H1 (cell line): ENCODE measurements at regions not wholly inside any gene's neighbourhood (a gene's known extent, or its start where the extent isn't known, plus 50 kb on each side); places are given as distances from the start of the nearest gene placed in this dataset.
"Not testable (repeated sequence)": the region's sequence is repeated elsewhere in the genome, so short reads cannot be mapped to it uniquely, and the experiment has no call there.

Experiments used
- CTCF ChIA-PET: fragments of 300-600 bp; sonication (Branson Sonifier 250); formaldehyde crosslinking; loops from one replicate; lab custom pipeline; 2021; ENCODE audit not compliant: partially characterized antibody; lab: Charles Lee
- POLR2A ChIA-PET: fragments of 300-600 bp; sonication (Branson Sonifier 250); formaldehyde crosslinking; loops from one replicate; lab custom pipeline; 2021; ENCODE audit warnings: inconsistent platforms; ENCODE audit not compliant: partially characterized antibody; lab: Charles Lee
- DNase-seq, 2 experiments: peaks; one replicate each; pipeline versions ENCODE4 v3.0.0 to v3.0.0-alpha.2; 2010 to 2022; ENCODE audit warnings: low spot score in 2 of 2, low read depth in 1 of 2, mixed read lengths in 1 of 2
- FAIRE-seq: peaks from 2 replicates; lab custom pipeline; 2011; peaks lifted over from hg19 to GRCh38; lab: Jason Lieb, UNC
- H2AFZ ChIP-seq: 2 replicates; pipeline ENCODE4 v1.8.1; 2012; ENCODE audit warnings: low read length, inconsistent platforms
- H2AK5ac ChIP-seq: 2 replicates; pipeline ENCODE4 v1.6.1; 2013; ENCODE audit warnings: low read depth, low read length
- H2BK120ac ChIP-seq: replicated peaks from 2 replicates; pipeline ENCODE3; 2013; ENCODE audit warnings: low read depth, low read length, inconsistent platforms
- H2BK12ac ChIP-seq: 2 replicates; pipeline ENCODE4 v1.6.1; 2013; ENCODE audit warnings: low read depth, low read length
- H2BK15ac ChIP-seq: 2 replicates; pipeline ENCODE4 v1.6.1; 2013; ENCODE audit warnings: low read length
- H2BK20ac ChIP-seq: 2 replicates; pipeline ENCODE4 v1.6.1; 2013; ENCODE audit warnings: low read length
- H2BK5ac ChIP-seq: 2 replicates; pipeline ENCODE4 v1.6.1; 2013; ENCODE audit warnings: low read depth, low read length
- H3K14ac ChIP-seq: 2 replicates; pipeline ENCODE4 v1.6.1; 2013; ENCODE audit warnings: inconsistent platforms; ENCODE audit not compliant: insufficient read length
- H3K18ac ChIP-seq: 2 replicates; pipeline ENCODE4 v1.6.1; 2013; ENCODE audit warnings: low read length; ENCODE audit errors: extremely low read depth
- H3K23ac ChIP-seq: 2 replicates; pipeline ENCODE4 v1.6.1; 2013; ENCODE audit warnings: inconsistent platforms; ENCODE audit not compliant: insufficient read length
- H3K23me2 ChIP-seq: 2 replicates; pipeline ENCODE4 v1.6.1; 2013; ENCODE audit warnings: low read depth, low read length
- H3K27ac ChIP-seq: 2 replicates; pipeline ENCODE4 v1.6.1; 2011; ENCODE audit warnings: low read depth, low read length, inconsistent platforms
- H3K27me3 ChIP-seq, 4 experiments: replicated peaks in 1 of 4; 1 replicate in 1 of 4; 2 replicates in 3 of 4; pipeline versions ENCODE4 v1.6.1 to v1.8.1; 2011 to 2013; ENCODE audit warnings: low read length in 3 of 4, mild to moderate bottlenecking in 3 of 4, inconsistent platforms in 2 of 4, mixed read lengths in 2 of 4, moderate library complexity in 1 of 4; ENCODE audit not compliant: control insufficient read depth in 3 of 4, insufficient read depth in 3 of 4; ENCODE audit errors: extremely low read depth in 1 of 4
- H3K36me3 ChIP-seq, 4 experiments: 2 replicates each; pipeline versions ENCODE4 v1.6.1 to v1.8.1; 2011 to 2013; ENCODE audit warnings: mild to moderate bottlenecking in 4 of 4, low read length in 3 of 4, moderate library complexity in 2 of 4, control low read depth in 1 of 4, inconsistent platforms in 1 of 4; ENCODE audit not compliant: insufficient read depth in 4 of 4, control insufficient read depth in 2 of 4
- H3K4ac ChIP-seq: replicated peaks from 2 replicates; pipeline ENCODE3; 2013; ENCODE audit warnings: low read length, low read depth, mixed read lengths, inconsistent platforms; ENCODE audit not compliant: insufficient read length
- H3K4me1 ChIP-seq, 4 experiments: replicated peaks in 1 of 4; 1 replicate in 1 of 4; 2 replicates in 3 of 4; pipeline versions ENCODE4 v1.6.1 to v1.8.1; 2011 to 2013; ENCODE audit warnings: low read length in 3 of 4, inconsistent platforms in 2 of 4, mixed read lengths in 1 of 4; ENCODE audit not compliant: insufficient read depth in 4 of 4, control insufficient read depth in 3 of 4
- H3K4me2 ChIP-seq, 2 experiments: 2 replicates each; pipeline versions ENCODE4 v1.6.1 to v1.8.1; 2011 to 2013; ENCODE audit warnings: low read depth in 2 of 2, low read length in 2 of 2, control low read depth in 1 of 2, inconsistent platforms in 1 of 2, mild to moderate bottlenecking in 1 of 2; ENCODE audit not compliant: insufficient read depth in 1 of 2
- H3K4me3 ChIP-seq, 4 experiments: fragments of 200-600, 300-600 bp in 1 of 4; sonication (generic), shearing (Covaris generic), sonication (Bioruptor Twin) in 1 of 4; 2 replicates each; pipeline versions ENCODE4 v1.5.1 to v1.8.1; 2011 to 2016; ENCODE audit warnings: low read length in 4 of 4, low read depth in 3 of 4, control low read depth in 2 of 4, inconsistent platforms in 2 of 4, mild to moderate bottlenecking in 2 of 4, mixed read lengths in 1 of 4, moderate library complexity in 1 of 4; ENCODE audit not compliant: insufficient read depth in 2 of 4; ENCODE audit errors: extremely low read depth in 1 of 4
- H3K56ac ChIP-seq: replicated peaks from 2 replicates; pipeline ENCODE3; 2013; ENCODE audit warnings: low read depth, mild to moderate bottlenecking, mixed read lengths, low read length, inconsistent platforms; ENCODE audit not compliant: insufficient read length
- H3K79me1 ChIP-seq: 2 replicates; pipeline ENCODE4 v1.6.1; 2013; ENCODE audit warnings: low read depth, low read length, control low read depth
- H3K79me2 ChIP-seq, 2 experiments: 2 replicates each; pipeline versions ENCODE4 v1.6.1 to v1.8.1; 2012 to 2013; ENCODE audit warnings: low read length in 2 of 2, mild to moderate bottlenecking in 2 of 2, inconsistent platforms in 1 of 2; ENCODE audit not compliant: insufficient read depth in 2 of 2, control insufficient read depth in 1 of 2
- H3K9ac ChIP-seq, 4 experiments: replicated peaks in 1 of 4; 1 replicate in 1 of 4; 2 replicates in 3 of 4; pipeline versions ENCODE4 v1.6.1 to v1.8.1; 2011 to 2013; ENCODE audit warnings: low read depth in 3 of 4, low read length in 3 of 4, control low read depth in 2 of 4, mild to moderate bottlenecking in 2 of 4, moderate library complexity in 2 of 4, inconsistent platforms in 1 of 4; ENCODE audit errors: extremely low read depth in 1 of 4
- H3K9me3 ChIP-seq, 2 experiments: 2 replicates each; pipeline versions ENCODE4 v1.6.1 to v1.8.1; 2012 to 2013; ENCODE audit warnings: mild to moderate bottlenecking in 2 of 2, moderate library complexity in 2 of 2, control low read depth in 1 of 2, inconsistent platforms in 1 of 2, low read depth in 1 of 2, low read length in 1 of 2, mixed read lengths in 1 of 2; ENCODE audit not compliant: insufficient read depth in 2 of 2
- H4K20me1 ChIP-seq, 2 experiments: replicated peaks in 1 of 2; 2 replicates each; pipeline versions ENCODE3 to v1.8.1; 2011 to 2013; ENCODE audit warnings: inconsistent platforms in 2 of 2, low read length in 2 of 2, mild to moderate bottlenecking in 1 of 2; ENCODE audit not compliant: insufficient read depth in 2 of 2, control insufficient read depth in 1 of 2
- H4K5ac ChIP-seq: 2 replicates; pipeline ENCODE4 v1.6.1; 2013; ENCODE audit warnings: low read length, low read depth, mixed read lengths, inconsistent platforms; ENCODE audit not compliant: insufficient read length
- H4K8ac ChIP-seq: 2 replicates; pipeline ENCODE4 v1.8.0; 2013; ENCODE audit warnings: mild to moderate bottlenecking, moderate library complexity, low read length, inconsistent platforms; ENCODE audit not compliant: insufficient read depth; ENCODE audit errors: extremely low read depth
- H4K91ac ChIP-seq: replicated peaks from 2 replicates; pipeline ENCODE3; 2013; ENCODE audit warnings: low read length, mixed read lengths, inconsistent platforms; ENCODE audit not compliant: insufficient read length
- WGBS, 2 experiments: shearing (Covaris generic) in 1 of 2; methylation state at CpG; one replicate each; pipeline versions ENCODE4 v1.1.6 to v1.1.7; 2013 to 2015; ENCODE audit warnings: low lambda C conversion rate in 2 of 2, mixed read lengths in 2 of 2, inconsistent platforms in 1 of 2, low coverage in 1 of 2, missing lambda C conversion rate in 1 of 2; ENCODE audit not compliant: insufficient replicate concordance in 2 of 2, insufficient coverage in 1 of 2, insufficient read length in 1 of 2; ENCODE audit errors: extremely low coverage in 1 of 2, missing lambda C conversion rate in 1 of 2; 5-methylcytosine and 5-hydroxymethylcytosine counted together

GRCh38 chr20:30397111-30397510 is 860.4 kb upstream of the DEFB115 start:
- H3K18ac ChIP-seq, H3K27me3 ChIP-seq, H3K14ac ChIP-seq, H3K27ac ChIP-seq, H3K4me1 ChIP-seq, H3K4me2 ChIP-seq, H2BK20ac ChIP-seq, H3K79me1 ChIP-seq, H3K4me3 ChIP-seq, H2BK5ac ChIP-seq, CTCF ChIA-PET, H2BK15ac ChIP-seq, FAIRE-seq, H3K4ac ChIP-seq, H3K56ac ChIP-seq, H4K5ac ChIP-seq, H4K8ac ChIP-seq, H3K23me2 ChIP-seq, H4K20me1 ChIP-seq, H2AK5ac ChIP-seq, DNase-seq, H3K79me2 ChIP-seq, H2BK120ac ChIP-seq, H2AFZ ChIP-seq, POLR2A ChIA-PET, H3K9ac ChIP-seq, H2BK12ac ChIP-seq, H4K91ac ChIP-seq, H3K23ac ChIP-seq, H3K36me3 ChIP-seq: not testable (repeated sequence)
- peaks cover 8 to 28% of the 10 kb centered on the region in 2 experiments; a peak in 3 of 4 replicates for H3K9me3 ChIP-seq
- WGBS, 2 experiments = 100% methylated on average over 2 of the region's 2 CpGs; no CpG with 5 or more reads in 1 of the 2 experiments

- H3K4me3 ChIP-seq, FAIRE-seq, H3K27me3 ChIP-seq, H3K4ac ChIP-seq, H3K27ac ChIP-seq, H4K20me1 ChIP-seq, H3K36me3 ChIP-seq, H3K23ac ChIP-seq, H2BK12ac ChIP-seq, H3K56ac ChIP-seq, H3K9ac ChIP-seq, H2BK15ac ChIP-seq, H3K4me1 ChIP-seq, H3K79me2 ChIP-seq, H2BK5ac ChIP-seq, DNase-seq, H4K91ac ChIP-seq, H2BK120ac ChIP-seq, POLR2A ChIA-PET, H2BK20ac ChIP-seq, CTCF ChIA-PET, H4K8ac ChIP-seq, H3K4me2 ChIP-seq, H2AK5ac ChIP-seq, H3K18ac ChIP-seq, H4K5ac ChIP-seq, H3K14ac ChIP-seq, H3K79me1 ChIP-seq, H2AFZ ChIP-seq, H3K23me2 ChIP-seq: not testable (repeated sequence)
- WGBS, 2 experiments = no CpG with 5 or more reads among the region's 18 CpGs
- H3K9me3 ChIP-seq = peaks cover 10 to 46% of the 10 kb centered on the region in 2 experiments; a peak in 3 of 4 replicates
Measured at GRCh38 chr20:30405061-30405460, 852.4 kb upstream of the DEFB115 start.
